H1 (cell line): ENCODE measurements at regions not wholly inside any gene's neighbourhood (a gene's known extent, or its start where the extent isn't known, plus 50 kb on each side); places are given as distances from the start of the nearest gene placed in this dataset.
"Not testable (repeated sequence)": the region's sequence is repeated elsewhere in the genome, so short reads cannot be mapped to it uniquely, and the experiment has no call there.

Source experiments
- CTCF ChIA-PET: fragments of 300-600 bp; sonication (Branson Sonifier 250); formaldehyde crosslinking; loops from one replicate; lab custom pipeline; 2021; ENCODE audit not compliant: partially characterized antibody; lab: Charles Lee
- POLR2A ChIA-PET: fragments of 300-600 bp; sonication (Branson Sonifier 250); formaldehyde crosslinking; loops from one replicate; lab custom pipeline; 2021; ENCODE audit warnings: inconsistent platforms; ENCODE audit not compliant: partially characterized antibody; lab: Charles Lee
- DNase-seq, 2 experiments: peaks; one replicate each; pipeline versions ENCODE4 v3.0.0 to v3.0.0-alpha.2; 2010 to 2022; ENCODE audit warnings: low spot score in 2 of 2, low read depth in 1 of 2, mixed read lengths in 1 of 2
- FAIRE-seq: peaks from 2 replicates; lab custom pipeline; 2011; peaks lifted over from hg19 to GRCh38; lab: Jason Lieb, UNC
- H2AFZ ChIP-seq: 2 replicates; pipeline ENCODE4 v1.8.1; 2012; ENCODE audit warnings: low read length, inconsistent platforms
- H2AK5ac ChIP-seq: 2 replicates; pipeline ENCODE4 v1.6.1; 2013; ENCODE audit warnings: low read depth, low read length
- H2BK120ac ChIP-seq: replicated peaks from 2 replicates; pipeline ENCODE3; 2013; ENCODE audit warnings: low read depth, low read length, inconsistent platforms
- H2BK12ac ChIP-seq: 2 replicates; pipeline ENCODE4 v1.6.1; 2013; ENCODE audit warnings: low read depth, low read length
- H2BK15ac ChIP-seq: 2 replicates; pipeline ENCODE4 v1.6.1; 2013; ENCODE audit warnings: low read length
- H2BK20ac ChIP-seq: 2 replicates; pipeline ENCODE4 v1.6.1; 2013; ENCODE audit warnings: low read length
- H2BK5ac ChIP-seq: 2 replicates; pipeline ENCODE4 v1.6.1; 2013; ENCODE audit warnings: low read depth, low read length
- H3K14ac ChIP-seq: 2 replicates; pipeline ENCODE4 v1.6.1; 2013; ENCODE audit warnings: inconsistent platforms; ENCODE audit not compliant: insufficient read length
- H3K18ac ChIP-seq: 2 replicates; pipeline ENCODE4 v1.6.1; 2013; ENCODE audit warnings: low read length; ENCODE audit errors: extremely low read depth
- H3K23ac ChIP-seq: 2 replicates; pipeline ENCODE4 v1.6.1; 2013; ENCODE audit warnings: inconsistent platforms; ENCODE audit not compliant: insufficient read length
- H3K23me2 ChIP-seq: 2 replicates; pipeline ENCODE4 v1.6.1; 2013; ENCODE audit warnings: low read depth, low read length
- H3K27ac ChIP-seq: 2 replicates; pipeline ENCODE4 v1.6.1; 2011; ENCODE audit warnings: low read depth, low read length, inconsistent platforms
- H3K27me3 ChIP-seq, 4 experiments: replicated peaks in 1 of 4; 1 replicate in 1 of 4; 2 replicates in 3 of 4; pipeline versions ENCODE4 v1.6.1 to v1.8.1; 2011 to 2013; ENCODE audit warnings: low read length in 3 of 4, mild to moderate bottlenecking in 3 of 4, inconsistent platforms in 2 of 4, mixed read lengths in 2 of 4, moderate library complexity in 1 of 4; ENCODE audit not compliant: control insufficient read depth in 3 of 4, insufficient read depth in 3 of 4; ENCODE audit errors: extremely low read depth in 1 of 4
- H3K36me3 ChIP-seq, 4 experiments: 2 replicates each; pipeline versions ENCODE4 v1.6.1 to v1.8.1; 2011 to 2013; ENCODE audit warnings: mild to moderate bottlenecking in 4 of 4, low read length in 3 of 4, moderate library complexity in 2 of 4, control low read depth in 1 of 4, inconsistent platforms in 1 of 4; ENCODE audit not compliant: insufficient read depth in 4 of 4, control insufficient read depth in 2 of 4
- H3K4ac ChIP-seq: replicated peaks from 2 replicates; pipeline ENCODE3; 2013; ENCODE audit warnings: low read length, low read depth, mixed read lengths, inconsistent platforms; ENCODE audit not compliant: insufficient read length
- H3K4me1 ChIP-seq, 4 experiments: replicated peaks in 1 of 4; 1 replicate in 1 of 4; 2 replicates in 3 of 4; pipeline versions ENCODE4 v1.6.1 to v1.8.1; 2011 to 2013; ENCODE audit warnings: low read length in 3 of 4, inconsistent platforms in 2 of 4, mixed read lengths in 1 of 4; ENCODE audit not compliant: insufficient read depth in 4 of 4, control insufficient read depth in 3 of 4
- H3K4me2 ChIP-seq, 2 experiments: 2 replicates each; pipeline versions ENCODE4 v1.6.1 to v1.8.1; 2011 to 2013; ENCODE audit warnings: low read depth in 2 of 2, low read length in 2 of 2, control low read depth in 1 of 2, inconsistent platforms in 1 of 2, mild to moderate bottlenecking in 1 of 2; ENCODE audit not compliant: insufficient read depth in 1 of 2
- H3K4me3 ChIP-seq, 4 experiments: fragments of 200-600, 300-600 bp in 1 of 4; sonication (generic), shearing (Covaris generic), sonication (Bioruptor Twin) in 1 of 4; 2 replicates each; pipeline versions ENCODE4 v1.5.1 to v1.8.1; 2011 to 2016; ENCODE audit warnings: low read length in 4 of 4, low read depth in 3 of 4, control low read depth in 2 of 4, inconsistent platforms in 2 of 4, mild to moderate bottlenecking in 2 of 4, mixed read lengths in 1 of 4, moderate library complexity in 1 of 4; ENCODE audit not compliant: insufficient read depth in 2 of 4; ENCODE audit errors: extremely low read depth in 1 of 4
- H3K56ac ChIP-seq: replicated peaks from 2 replicates; pipeline ENCODE3; 2013; ENCODE audit warnings: low read depth, mild to moderate bottlenecking, mixed read lengths, low read length, inconsistent platforms; ENCODE audit not compliant: insufficient read length
- H3K79me1 ChIP-seq: 2 replicates; pipeline ENCODE4 v1.6.1; 2013; ENCODE audit warnings: low read depth, low read length, control low read depth
- H3K79me2 ChIP-seq, 2 experiments: 2 replicates each; pipeline versions ENCODE4 v1.6.1 to v1.8.1; 2012 to 2013; ENCODE audit warnings: low read length in 2 of 2, mild to moderate bottlenecking in 2 of 2, inconsistent platforms in 1 of 2; ENCODE audit not compliant: insufficient read depth in 2 of 2, control insufficient read depth in 1 of 2
- H3K9ac ChIP-seq, 4 experiments: replicated peaks in 1 of 4; 1 replicate in 1 of 4; 2 replicates in 3 of 4; pipeline versions ENCODE4 v1.6.1 to v1.8.1; 2011 to 2013; ENCODE audit warnings: low read depth in 3 of 4, low read length in 3 of 4, control low read depth in 2 of 4, mild to moderate bottlenecking in 2 of 4, moderate library complexity in 2 of 4, inconsistent platforms in 1 of 4; ENCODE audit errors: extremely low read depth in 1 of 4
- H3K9me3 ChIP-seq, 2 experiments: 2 replicates each; pipeline versions ENCODE4 v1.6.1 to v1.8.1; 2012 to 2013; ENCODE audit warnings: mild to moderate bottlenecking in 2 of 2, moderate library complexity in 2 of 2, control low read depth in 1 of 2, inconsistent platforms in 1 of 2, low read depth in 1 of 2, low read length in 1 of 2, mixed read lengths in 1 of 2; ENCODE audit not compliant: insufficient read depth in 2 of 2
- H4K20me1 ChIP-seq, 2 experiments: replicated peaks in 1 of 2; 2 replicates each; pipeline versions ENCODE3 to v1.8.1; 2011 to 2013; ENCODE audit warnings: inconsistent platforms in 2 of 2, low read length in 2 of 2, mild to moderate bottlenecking in 1 of 2; ENCODE audit not compliant: insufficient read depth in 2 of 2, control insufficient read depth in 1 of 2
- H4K5ac ChIP-seq: 2 replicates; pipeline ENCODE4 v1.6.1; 2013; ENCODE audit warnings: low read length, low read depth, mixed read lengths, inconsistent platforms; ENCODE audit not compliant: insufficient read length
- H4K8ac ChIP-seq: 2 replicates; pipeline ENCODE4 v1.8.0; 2013; ENCODE audit warnings: mild to moderate bottlenecking, moderate library complexity, low read length, inconsistent platforms; ENCODE audit not compliant: insufficient read depth; ENCODE audit errors: extremely low read depth
- H4K91ac ChIP-seq: replicated peaks from 2 replicates; pipeline ENCODE3; 2013; ENCODE audit warnings: low read length, mixed read lengths, inconsistent platforms; ENCODE audit not compliant: insufficient read length
- WGBS, 2 experiments: shearing (Covaris generic) in 1 of 2; methylation state at CpG; one replicate each; pipeline versions ENCODE4 v1.1.6 to v1.1.7; 2013 to 2015; ENCODE audit warnings: low lambda C conversion rate in 2 of 2, mixed read lengths in 2 of 2, inconsistent platforms in 1 of 2, low coverage in 1 of 2, missing lambda C conversion rate in 1 of 2; ENCODE audit not compliant: insufficient replicate concordance in 2 of 2, insufficient coverage in 1 of 2, insufficient read length in 1 of 2; ENCODE audit errors: extremely low coverage in 1 of 2, missing lambda C conversion rate in 1 of 2; 5-methylcytosine and 5-hydroxymethylcytosine counted together

DNA sequence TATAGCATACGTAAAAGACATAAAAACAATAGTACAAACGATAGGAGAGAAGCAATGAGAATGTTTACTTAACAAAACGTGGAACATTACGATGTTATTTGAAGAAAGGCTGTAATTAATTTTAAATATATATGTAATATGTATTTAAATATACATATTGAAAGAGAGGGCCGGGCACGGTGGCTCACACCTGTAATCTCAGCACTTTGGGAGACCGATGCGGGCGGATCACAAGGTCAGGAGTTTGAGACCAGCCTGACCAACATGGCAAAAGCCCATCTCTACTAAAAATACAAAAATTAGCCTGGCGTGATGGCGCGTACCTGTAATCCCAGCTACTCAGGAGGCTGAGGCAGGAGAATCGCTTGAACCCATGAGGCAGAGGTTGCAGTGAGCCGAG is 605.3 kb downstream of the PYDC2 start:
- H4K5ac ChIP-seq, H4K8ac ChIP-seq, H2BK120ac ChIP-seq, CTCF ChIA-PET, H3K23ac ChIP-seq, H3K4me2 ChIP-seq, H3K9ac ChIP-seq, H3K14ac ChIP-seq, H3K4me1 ChIP-seq, H2AK5ac ChIP-seq, H3K27me3 ChIP-seq, H3K79me2 ChIP-seq, H2BK15ac ChIP-seq, H4K91ac ChIP-seq, H2BK5ac ChIP-seq, H2BK20ac ChIP-seq, H3K4ac ChIP-seq, H3K9me3 ChIP-seq, POLR2A ChIA-PET, H3K79me1 ChIP-seq, H3K23me2 ChIP-seq, H3K36me3 ChIP-seq, DNase-seq, H2BK12ac ChIP-seq, FAIRE-seq, H3K18ac ChIP-seq, H4K20me1 ChIP-seq, H3K56ac ChIP-seq, H3K27ac ChIP-seq, H2AFZ ChIP-seq, H3K4me3 ChIP-seq: not testable (repeated sequence)
- 92% methylated on average over 14 of the region's 14 CpGs; no CpG with 5 or more reads in 1 of the 2 experiments for WGBS, 2 experiments
